Naive thymus-derived CD4-positive, alpha-beta T cell (primary cell): ENCODE measurements at regions not wholly inside any gene's neighbourhood (a gene's known extent, or its start where the extent isn't known, plus 50 kb on each side); places are given as distances from the start of the nearest gene placed in this dataset.

Experiments used
- ATAC-seq: fragments of 150-1000 bp; cut with Tn5 transposase; 2 replicates; pipeline ENCODE4 v1.10.0; 2021; ENCODE audit warnings: mild to moderate bottlenecking, moderate library complexity
- CTCF ChIA-PET: fragments of 350-600 bp; sonication (Branson Sonifier 250); formaldehyde crosslinking; loops from one replicate; lab custom pipeline; 2021; ENCODE audit warnings: antibody characterized with exemption; lab: Charles Lee
- POLR2A ChIA-PET: fragments of 350-600 bp; sonication (Branson Sonifier 250); formaldehyde crosslinking; loops from one replicate; lab custom pipeline; 2021; ENCODE audit warnings: antibody characterized with exemption, inconsistent platforms; lab: Charles Lee
- DNase-seq, 9 donors: peaks; one replicate each; pipeline versions ENCODE4 v3.0.0 to v3.0.0-alpha.2; 2020 to 2022; ENCODE audit warnings: mixed read lengths in 1 of 9
- H3K27ac ChIP-seq: one replicate; pipeline ENCODE4 v1.7.0; 2013; ENCODE audit warnings: mild to moderate bottlenecking, low read depth, low read length, moderate library complexity
- H3K27me3 ChIP-seq, 2 donors: one replicate each; pipeline ENCODE4 v1.7.0; 2013; ENCODE audit warnings: low read length in 2 of 2, mild to moderate bottlenecking in 2 of 2, moderate library complexity in 2 of 2; ENCODE audit not compliant: control insufficient read depth in 2 of 2, insufficient read depth in 2 of 2
- H3K36me3 ChIP-seq, 3 experiments: 1 replicate in 2 of 3; 2 replicates in 1 of 3; pipeline ENCODE4 v1.7.0; 2013; ENCODE audit warnings: low read length in 3 of 3, mild to moderate bottlenecking in 3 of 3, moderate library complexity in 1 of 3; ENCODE audit not compliant: insufficient read depth in 3 of 3, control insufficient read depth in 2 of 3
- H3K4me1 ChIP-seq, 2 donors: one replicate each; pipeline ENCODE4 v1.7.0; 2013; ENCODE audit warnings: low read length in 2 of 2, mild to moderate bottlenecking in 2 of 2, moderate library complexity in 1 of 2; ENCODE audit not compliant: control insufficient read depth in 2 of 2, insufficient read depth in 2 of 2
- H3K4me3 ChIP-seq: 2 replicates; pipeline ENCODE4 v1.7.0; 2013; ENCODE audit warnings: mild to moderate bottlenecking, low read length
- H3K9me3 ChIP-seq, 3 experiments: 1 replicate in 2 of 3; 2 replicates in 1 of 3; pipeline ENCODE4 v1.7.0; 2013; ENCODE audit warnings: low read length in 3 of 3; ENCODE audit not compliant: control insufficient read depth in 2 of 3
- H3K27ac Mint-ChIP-seq, 9 donors: one replicate each; pipeline ENCODE4 v1.8.0; 2020 to 2022; ENCODE audit warnings: mixed read lengths in 9 of 9, mild to moderate bottlenecking in 8 of 9, moderate library complexity in 5 of 9, inconsistent platforms in 2 of 9
- H3K27me3 Mint-ChIP-seq, 5 donors: one replicate each; pipeline ENCODE4 v1.8.0; 2021 to 2022; ENCODE audit warnings: mixed read lengths in 5 of 5, mild to moderate bottlenecking in 1 of 5
- H3K36me3 Mint-ChIP-seq, 5 donors: one replicate each; pipeline ENCODE4 v1.8.0; 2020 to 2022; ENCODE audit warnings: mixed read lengths in 5 of 5, mild to moderate bottlenecking in 3 of 5, inconsistent platforms in 1 of 5
- H3K4me1 Mint-ChIP-seq, 7 donors: one replicate each; pipeline ENCODE4 v1.8.0; 2020 to 2022; ENCODE audit warnings: mixed read lengths in 7 of 7, mild to moderate bottlenecking in 3 of 7, inconsistent platforms in 1 of 7
- H3K4me3 Mint-ChIP-seq, 10 donors: one replicate each; pipeline ENCODE4 v1.8.0; 2020 to 2022; ENCODE audit warnings: mild to moderate bottlenecking in 10 of 10, mixed read lengths in 10 of 10, moderate library complexity in 6 of 10, inconsistent platforms in 2 of 10
- H3K9me3 Mint-ChIP-seq, 11 donors: one replicate each; pipeline ENCODE4 v1.8.0; 2020 to 2022; ENCODE audit warnings: mixed read lengths in 11 of 11, mild to moderate bottlenecking in 4 of 11, inconsistent platforms in 1 of 11, moderate library complexity in 1 of 11
- intact Hi-C, 2 donors: fragments of 100-400 bp; cut with micrococcal nuclease; formaldehyde crosslinking; loops; one replicate each; pipeline ENCODE4 v1.15.1; 2023

GRCh38 chr3:161682715-161683114, 186.1 kb downstream of the OTOL1 start:
- Mint-ChIP-seq H3K27me3 (no peaks in the 10 kb centered on the region), H3K9me3 (peaks cover 0 to 22% (median 4%) of the 10 kb centered on the region in 11 donors), H3K4me1 (no peaks in the 10 kb centered on the region), H3K27ac (no peak overlapping the region), H3K36me3 (no peaks in the 10 kb centered on the region), H3K4me3 (no peak overlapping the region)
- CTCF ChIA-PET, result no interaction called here
- POLR2A ChIA-PET, result no interaction called here
- H3K36me3 ChIP-seq, result no peaks in the 10 kb centered on the region
- no peaks in the 10 kb centered on the region for H3K27me3 ChIP-seq
- no peak overlapping the region for H3K4me3 ChIP-seq
- no peak for DNase-seq
- intact Hi-C loops, result no loop called here
- H3K9me3 ChIP-seq, result no peaks in the 10 kb centered on the region
- no peaks in the 10 kb centered on the region for H3K4me1 ChIP-seq
- ATAC-seq, result no peak
- H3K27ac ChIP-seq, result no peak overlapping the region

GRCh38 chr3:161689584-161690298, 193.1 kb downstream of the OTOL1 start:
- CTCF ChIA-PET, result no interaction called here
- H3K4me1 ChIP-seq, result no peaks in the 10 kb centered on the region
- POLR2A ChIA-PET, result no interaction called here
- no peaks in the 10 kb centered on the region for H3K27me3 Mint-ChIP-seq
- no peak overlapping the region for H3K27ac Mint-ChIP-seq
- H3K36me3 ChIP-seq, result no peaks in the 10 kb centered on the region
- H3K27me3 ChIP-seq, result no peaks in the 10 kb centered on the region
- H3K36me3 Mint-ChIP-seq, result no peaks in the 10 kb centered on the region
- intact Hi-C loops, result no loop called here
- ATAC-seq, result no peak
- peaks cover 0 to 5% (median 0%) of the 10 kb centered on the region in 11 donors for H3K9me3 Mint-ChIP-seq
- H3K27ac ChIP-seq, result no peak overlapping the region
- no peak for DNase-seq
- no peaks in the 10 kb centered on the region for H3K4me1 Mint-ChIP-seq
- H3K4me3 Mint-ChIP-seq, result no peak overlapping the region
- H3K9me3 ChIP-seq, result no peaks in the 10 kb centered on the region
- H3K4me3 ChIP-seq, result no peak overlapping the region

GRCh38 chr3:161690299-161690620, 193.7 kb downstream of the OTOL1 start:
- Histone ChIP-seq H3K4me3 (no peak overlapping the region), H3K27me3 (no peaks in the 10 kb centered on the region), H3K9me3 (no peaks in the 10 kb centered on the region), H3K4me1 (no peaks in the 10 kb centered on the region), H3K36me3 (no peaks in the 10 kb centered on the region), H3K27ac (no peak overlapping the region)
- POLR2A ChIA-PET, result no interaction called here
- no peak for ATAC-seq
- CTCF ChIA-PET, result no interaction called here
- Mint-ChIP-seq H3K27me3 (no peaks in the 10 kb centered on the region), H3K4me3 (no peak overlapping the region), H3K36me3 (no peaks in the 10 kb centered on the region), H3K27ac (no peak overlapping the region), H3K9me3 (peaks cover 0 to 2% (median 0%) of the 10 kb centered on the region in 11 donors), H3K4me1 (no peaks in the 10 kb centered on the region)
- intact Hi-C loops, result no loop called here
- no peak for DNase-seq

- intact Hi-C loops, result no loop called here
- Mint-ChIP-seq H3K9me3 (no peaks in the 10 kb centered on the region), H3K27me3 (no peaks in the 10 kb centered on the region), H3K4me3 (no peak overlapping the region), H3K27ac (no peak overlapping the region), H3K36me3 (no peaks in the 10 kb centered on the region), H3K4me1 (no peaks in the 10 kb centered on the region)
- Histone ChIP-seq H3K27ac (no peak overlapping the region), H3K36me3 (no peaks in the 10 kb centered on the region), H3K4me3 (no peak overlapping the region), H3K27me3 (no peaks in the 10 kb centered on the region), H3K9me3 (no peaks in the 10 kb centered on the region), H3K4me1 (no peaks in the 10 kb centered on the region)
- no peak for DNase-seq
- ChIA-PET POLR2A (no interaction called here), CTCF (no interaction called here)
- ATAC-seq, result no peak
These were observed 195.1 kb downstream of the OTOL1 start for GRCh38 chr3:161691677-161692076.

GRCh38 chr3:161694682-161695564, 198.3 kb downstream of the OTOL1 start:
- H3K27ac Mint-ChIP-seq, result no peak overlapping the region
- Histone ChIP-seq H3K4me3 (no peak overlapping the region), H3K27me3 (no peaks in the 10 kb centered on the region), H3K27ac (no peak overlapping the region), H3K9me3 (no peaks in the 10 kb centered on the region), H3K4me1 (no peaks in the 10 kb centered on the region), H3K36me3 (no peaks in the 10 kb centered on the region)
- no peaks in the 10 kb centered on the region for H3K36me3 Mint-ChIP-seq
- no peaks in the 10 kb centered on the region for H3K27me3 Mint-ChIP-seq
- no peak for DNase-seq
- no peaks in the 10 kb centered on the region for H3K4me1 Mint-ChIP-seq
- POLR2A ChIA-PET, result no interaction called here
- H3K9me3 Mint-ChIP-seq, result peaks cover 0 to 1% (median 0%) of the 10 kb centered on the region in 11 donors
- CTCF ChIA-PET, result no interaction called here
- H3K4me3 Mint-ChIP-seq, result no peak overlapping the region
- intact Hi-C loops, result no loop called here
- ATAC-seq, result no peak

- no peak overlapping the region for H3K4me3 ChIP-seq
- H3K4me1 ChIP-seq, result no peaks in the 10 kb centered on the region
- H3K4me1 Mint-ChIP-seq, result no peaks in the 10 kb centered on the region
- H3K4me3 Mint-ChIP-seq, result no peak overlapping the region
- H3K27ac ChIP-seq, result no peak overlapping the region
- ChIA-PET CTCF (no interaction called here), POLR2A (no interaction called here)
- no peak for DNase-seq
- intact Hi-C loops, result no loop called here
- no peaks in the 10 kb centered on the region for H3K27me3 Mint-ChIP-seq
- H3K9me3 Mint-ChIP-seq, result peaks cover 0 to 1% (median 0%) of the 10 kb centered on the region in 11 donors
- no peak for ATAC-seq
- H3K36me3 Mint-ChIP-seq, result no peaks in the 10 kb centered on the region
- H3K9me3 ChIP-seq, result no peaks in the 10 kb centered on the region
- no peak overlapping the region for H3K27ac Mint-ChIP-seq
- no peaks in the 10 kb centered on the region for H3K36me3 ChIP-seq
- no peaks in the 10 kb centered on the region for H3K27me3 ChIP-seq
These were observed 199.2 kb downstream of the OTOL1 start for GRCh38 chr3:161695811-161696210.

GRCh38 chr3:161700998-161701397, 204.4 kb downstream of the OTOL1 start:
- Mint-ChIP-seq H3K4me3 (no peak overlapping the region), H3K27ac (no peak overlapping the region), H3K9me3 (peaks cover 0 to 10% (median 2%) of the 10 kb centered on the region in 11 donors), H3K27me3 (no peaks in the 10 kb centered on the region), H3K4me1 (no peaks in the 10 kb centered on the region), H3K36me3 (no peaks in the 10 kb centered on the region)
- ChIA-PET CTCF (no interaction called here), POLR2A (no interaction called here)
- Histone ChIP-seq H3K4me3 (no peak overlapping the region), H3K4me1 (no peaks in the 10 kb centered on the region), H3K27me3 (no peaks in the 10 kb centered on the region), H3K9me3 (no peaks in the 10 kb centered on the region), H3K36me3 (no peaks in the 10 kb centered on the region), H3K27ac (no peak overlapping the region)
- ATAC-seq (no peak), DNase-seq (no peak)
- intact Hi-C loops, result no loop called here
